ENCODE measurements at regions not wholly inside any gene's neighbourhood (a gene's known extent, or its start where the extent isn't known, plus 50 kb on each side); places are given as distances from the start of the nearest gene placed in this dataset.

GRCh38 chr3:127394031-127394430 is 106.2 kb upstream of the PRR20G start:
- DNase-seq = no peak

- DNase-seq = no peak
Observed at GRCh38 chr3:127393131-127393820, 105.4 kb upstream of the PRR20G start.

GRCh38 chr3:127392156-127392490 is 104.3 kb upstream of the PRR20G start:
- DNase-seq = no peak

GRCh38 chr3:127391436-127392155 is 103.8 kb upstream of the PRR20G start:
- no peak for DNase-seq

DNA sequence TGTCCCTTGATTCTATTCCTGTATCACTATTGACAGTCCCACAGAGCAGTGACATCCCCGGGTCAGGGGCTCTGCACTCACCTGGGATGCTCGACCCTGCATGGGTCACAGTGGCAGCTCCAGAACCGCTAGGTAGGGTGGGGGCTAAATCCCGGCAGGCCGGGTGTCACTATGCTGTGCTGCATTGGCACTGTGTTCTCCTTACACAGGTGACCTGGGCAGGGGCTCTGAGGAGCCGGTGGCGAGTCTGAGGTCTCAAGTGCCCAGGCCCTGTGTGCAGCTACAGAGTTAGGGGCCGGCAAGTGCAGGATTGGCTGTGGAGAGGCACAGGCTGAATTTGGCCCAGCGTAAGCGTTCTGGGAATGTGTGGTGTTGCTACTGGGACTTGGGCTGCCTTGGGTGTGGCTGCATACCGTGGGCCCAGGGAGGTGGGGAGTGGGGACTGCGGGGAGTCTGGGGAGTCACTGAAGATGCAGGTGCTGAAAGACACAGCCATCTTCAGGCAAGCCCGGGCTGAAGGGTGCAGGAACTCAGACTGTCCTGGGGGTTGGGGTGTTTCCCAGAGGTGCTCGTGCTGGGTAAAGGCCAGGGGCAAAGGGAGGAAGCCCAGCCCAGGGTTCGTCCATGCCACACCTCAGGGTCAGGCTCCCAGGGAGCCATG is 102.6 kb upstream of the PRR20G start:
- no peak for DNase-seq

GRCh38 chr3:127389913-127390312 is 102.1 kb upstream of the PRR20G start:
- no peak for DNase-seq

GRCh38 chr3:127389420-127389819 is 101.6 kb upstream of the PRR20G start:
- no peak for DNase-seq

- DNase-seq = no peak
Observed at GRCh38 chr3:127388427-127388826, 100.6 kb upstream of the PRR20G start.

DNA sequence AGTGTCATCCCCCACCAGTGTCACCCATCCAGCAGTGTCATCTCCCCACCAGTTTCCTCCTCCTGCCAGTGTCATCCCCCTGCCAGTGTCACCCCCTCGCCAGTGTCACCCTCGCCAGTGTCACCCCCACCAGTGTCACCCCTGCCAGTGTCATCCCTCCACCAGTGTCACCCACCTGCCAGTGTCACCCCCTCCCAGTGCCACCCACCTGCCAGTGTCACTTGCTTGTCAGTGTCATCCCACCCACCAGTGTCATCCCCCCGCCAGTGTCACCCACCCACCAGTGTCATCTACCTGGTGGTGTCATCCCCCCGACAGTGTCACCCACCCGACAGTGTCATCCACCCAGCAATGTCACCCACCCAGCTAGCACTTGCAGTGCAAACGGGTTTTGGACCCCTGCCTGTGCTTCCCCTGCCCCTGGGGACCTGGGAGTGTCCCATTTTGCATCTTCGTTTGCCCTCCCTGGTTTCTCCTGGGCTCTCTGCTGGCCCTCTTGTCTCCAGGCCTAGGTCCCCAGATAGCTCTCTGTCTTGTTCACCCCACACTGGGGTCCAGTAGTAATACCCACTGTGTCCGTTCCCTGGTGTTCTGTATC is 99.8 kb upstream of the PRR20G start:
- no peak for DNase-seq

- DNase-seq = no peak
Observed at GRCh38 chr3:127387119-127387518, 99.3 kb upstream of the PRR20G start.

GRCh38 chr3:127386490-127386889 is 98.6 kb upstream of the PRR20G start:
- no peak for DNase-seq

DNA sequence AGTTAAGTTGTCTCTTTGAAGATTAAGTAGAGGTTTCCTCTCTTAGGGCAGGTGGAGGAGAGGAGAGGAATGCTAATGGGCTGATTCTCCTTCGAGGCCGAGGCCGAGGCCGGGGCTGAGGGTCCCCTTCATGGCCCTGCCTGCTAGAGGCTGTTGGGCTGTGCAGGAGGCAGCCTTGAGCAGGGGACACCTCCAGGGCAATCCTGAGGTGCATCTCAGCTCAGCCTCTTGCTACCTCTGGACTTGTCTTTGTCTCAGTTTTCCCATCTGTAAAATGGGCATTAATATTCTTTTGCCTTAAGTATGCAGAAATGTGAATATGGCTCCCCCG is 97.7 kb upstream of the PRR20G start:
- DNase-seq = no peak

- no peak for DNase-seq
Observed at GRCh38 chr3:127384717-127385539, 97.1 kb upstream of the PRR20G start.

DNA sequence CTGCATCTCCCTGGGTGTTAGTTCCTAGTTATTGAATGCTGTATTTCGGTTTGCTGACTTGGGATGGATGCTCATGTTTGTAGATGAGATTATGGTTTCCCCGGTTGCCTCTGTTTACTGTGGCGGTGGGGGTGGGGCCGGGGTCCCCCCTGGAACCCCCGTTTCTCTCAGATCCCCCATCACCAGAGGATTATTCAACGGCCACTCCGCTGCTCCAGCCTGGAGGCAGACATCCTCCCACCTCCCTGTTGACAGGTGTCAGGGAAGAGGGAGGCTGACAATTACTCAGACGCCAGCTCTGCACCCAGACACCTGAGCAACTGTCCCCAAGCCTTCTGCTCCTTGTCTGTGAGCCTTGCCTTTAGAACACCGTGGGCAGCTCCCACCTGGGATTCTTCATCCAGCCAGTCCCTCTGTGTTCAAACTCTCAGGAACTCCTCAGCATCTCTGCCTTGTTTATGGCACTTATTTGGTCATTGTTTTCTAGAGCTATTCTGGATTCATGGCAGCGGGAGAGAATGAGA is 95.9 kb upstream of the PRR20G start:
- DNase-seq = no peak

DNA sequence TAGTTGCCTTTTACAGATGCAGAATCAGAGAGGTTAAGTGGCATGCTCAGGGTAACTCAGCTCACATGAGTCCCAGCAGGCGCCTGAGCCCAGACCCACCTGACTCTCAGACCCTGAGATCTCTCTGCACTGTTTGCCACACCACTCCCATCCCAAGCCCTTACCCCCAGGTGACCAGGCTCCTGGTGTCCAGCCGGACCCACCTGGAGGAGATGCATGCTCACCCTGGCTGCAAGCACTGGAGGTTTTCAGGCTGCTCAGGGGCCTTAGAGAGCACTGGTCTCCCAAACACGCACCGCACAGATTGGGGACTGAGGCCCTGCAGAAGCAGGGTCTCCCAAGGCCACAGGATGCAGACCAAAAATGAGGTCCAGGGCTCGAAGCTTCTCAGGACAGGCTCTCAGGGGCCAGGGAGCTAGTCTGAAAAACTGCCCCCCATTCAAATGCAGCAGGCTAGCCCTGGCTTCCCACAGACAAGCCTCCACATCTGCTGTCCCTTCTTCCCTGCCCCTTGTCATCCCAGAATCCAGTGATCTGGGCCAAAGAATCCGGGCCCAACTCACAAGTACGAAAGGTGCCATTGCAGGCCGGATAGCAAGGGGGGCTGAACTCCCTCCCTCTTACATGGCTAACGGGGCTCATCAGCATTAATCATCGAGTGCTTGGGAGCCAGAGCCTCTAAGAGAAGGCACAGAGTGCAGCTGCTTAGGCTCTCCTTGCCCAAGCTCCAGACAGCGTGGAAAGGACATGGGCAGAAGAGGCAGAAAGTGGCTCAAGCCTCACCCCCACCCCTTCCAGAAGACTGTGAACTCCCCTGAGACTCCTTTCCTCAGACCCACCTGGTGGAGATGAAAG is 90.2 kb upstream of the PRR20G start:
- no peak for DNase-seq

GRCh38 chr3:127375151-127375930 is 87.5 kb upstream of the PRR20G start:
- no peak for DNase-seq

- DNase-seq = no peak
Observed at GRCh38 chr3:127374086-127375010, 86.5 kb upstream of the PRR20G start.

DNA sequence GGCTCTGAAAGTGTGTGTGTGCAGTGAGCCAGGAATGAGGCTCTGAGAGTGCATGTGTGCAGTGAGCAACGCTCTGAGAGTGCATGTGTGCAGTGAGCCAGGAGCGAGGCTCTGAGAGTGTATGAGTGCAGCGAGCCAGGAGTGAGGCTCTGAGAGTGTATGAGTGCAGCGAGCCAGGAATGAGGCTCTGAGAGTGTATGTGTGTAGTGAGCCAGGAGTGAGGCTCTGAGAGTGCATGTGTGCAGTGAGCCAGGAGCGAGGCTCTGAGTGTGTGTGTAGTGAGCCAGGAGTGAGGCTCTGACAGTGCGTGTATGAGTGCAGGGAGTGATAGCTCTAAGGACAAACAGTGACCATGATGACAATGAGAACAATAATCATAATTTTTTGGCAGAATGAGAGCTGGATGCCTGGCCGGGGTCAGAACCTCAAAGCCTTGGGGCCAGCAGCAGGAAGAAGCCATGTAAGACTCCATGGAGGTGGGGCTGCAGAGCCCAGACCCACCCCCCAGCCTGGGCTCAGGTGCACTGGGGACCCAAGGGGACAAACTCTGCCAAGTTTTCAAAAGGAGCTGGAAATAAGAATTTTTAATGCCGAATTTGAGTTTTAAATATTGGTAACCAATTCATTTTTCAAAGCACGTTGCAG is 85.7 kb upstream of the PRR20G start:
- DNase-seq = no peak

GRCh38 chr3:127371846-127372245 is 84.0 kb upstream of the PRR20G start:
- no peak for DNase-seq
